SK-N-SH treated with all-trans-retinoic acid at 6 μM for 48 hours (cell line): ENCODE measurements at regions not wholly inside any gene's neighbourhood (a gene's known extent, or its start where the extent isn't known, plus 50 kb on each side); places are given as distances from the start of the nearest gene placed in this dataset.

Experiments
- ATAC-seq: fragments of 200-7000 bp; cut with Tn5 transposase; 3 replicates; pipeline ENCODE4 v1.9.1; 2020; ENCODE audit warnings: mild to moderate bottlenecking, moderate library complexity
- ARNTL ChIP-seq: fragments of 450-650 bp; formaldehyde crosslinking; IDR thresholded peaks from 2 replicates; pipeline ENCODE4 v1.5.0; 2020; ENCODE audit warnings: low read depth, mild to moderate bottlenecking, moderate library complexity, borderline replicate concordance
- BACH2 ChIP-seq: fragments of 250-450 bp; sonication (Bioruptor Pico); IDR thresholded peaks from 2 replicates; pipeline ENCODE4 v1.9.0; 2021; ENCODE audit warnings: mild to moderate bottlenecking, borderline replicate concordance
- CREB5 ChIP-seq: fragments of 250-450 bp; sonication (Bioruptor Pico); IDR thresholded peaks from 2 replicates; pipeline ENCODE4 v1.5.1; 2020; ENCODE audit warnings: low read depth, mild to moderate bottlenecking, moderate library complexity
- CSRNP3 ChIP-seq: fragments of 250-450 bp; sonication (Bioruptor Pico); IDR thresholded peaks from 2 replicates; pipeline ENCODE4 v1.5.1; 2021; ENCODE audit warnings: mild to moderate bottlenecking, moderate library complexity
- GLIS3 ChIP-seq: fragments of 250-450 bp; sonication (Bioruptor Pico); IDR thresholded peaks from 2 replicates; pipeline ENCODE4 v1.5.0; 2020; ENCODE audit warnings: mild to moderate bottlenecking, moderate library complexity
- ISL1 ChIP-seq: fragments of 250-450 bp; sonication (Bioruptor Pico); IDR thresholded peaks from 2 replicates; pipeline ENCODE4 v2.1.2; 2022; ENCODE audit warnings: mild to moderate bottlenecking, moderate library complexity
- OSR1 ChIP-seq: fragments of 250-450 bp; sonication (Bioruptor Pico); IDR thresholded peaks from 2 replicates; pipeline ENCODE4 v1.8.0; 2022; ENCODE audit warnings: moderate library complexity, mild to moderate bottlenecking, inconsistent platforms
- PATZ1 ChIP-seq: fragments of 250-450 bp; sonication (Bioruptor Pico); IDR thresholded peaks from 2 replicates; pipeline ENCODE4 v1.8.0; 2020; ENCODE audit warnings: mild to moderate bottlenecking, moderate library complexity, borderline replicate concordance
- POU6F1 ChIP-seq: fragments of 250-450 bp; sonication (Bioruptor Pico); IDR thresholded peaks from 2 replicates; pipeline ENCODE4 v1.8.0; 2021; ENCODE audit warnings: low read depth, mild to moderate bottlenecking, moderate library complexity, borderline replicate concordance
- RARB ChIP-seq: fragments of 250-450 bp; sonication (Bioruptor Pico); IDR thresholded peaks from 2 replicates; pipeline ENCODE4 v1.8.0; 2021; ENCODE audit warnings: mild to moderate bottlenecking, moderate library complexity
- SNAI2 ChIP-seq: fragments of 250-450 bp; sonication (Bioruptor Pico); IDR thresholded peaks from 2 replicates; pipeline ENCODE4 v1.5.0; 2020; ENCODE audit warnings: mild to moderate bottlenecking, moderate library complexity
- TCF4 ChIP-seq: fragments of 250-450 bp; sonication (Bioruptor Pico); IDR thresholded peaks from 2 replicates; pipeline ENCODE4 v1.8.0; 2021; ENCODE audit warnings: mild to moderate bottlenecking, moderate library complexity, borderline replicate concordance
- TOX ChIP-seq: fragments of 250-450 bp; sonication (Bioruptor Pico); IDR thresholded peaks from 2 replicates; pipeline ENCODE4 v1.8.0; 2021; ENCODE audit warnings: mild to moderate bottlenecking, moderate library complexity, borderline replicate concordance
- TSHZ2 ChIP-seq: fragments of 250-450 bp; sonication (Bioruptor Pico); IDR thresholded peaks from 2 replicates; pipeline ENCODE4 v1.5.0; 2020; ENCODE audit warnings: mild to moderate bottlenecking, moderate library complexity
- ZFP3 ChIP-seq: fragments of 250-450 bp; sonication (Bioruptor Pico); IDR thresholded peaks from 2 replicates; pipeline ENCODE4 v1.5.0; 2020; ENCODE audit warnings: mild to moderate bottlenecking, moderate library complexity
- ZNF565 ChIP-seq: fragments of 450-650 bp; formaldehyde crosslinking; conservative IDR thresholded peaks from 2 replicates; pipeline ENCODE4 v1.5.0; 2020; ENCODE audit warnings: low read depth, mild to moderate bottlenecking, moderate library complexity
- ZNF70 ChIP-seq: fragments of 450-650 bp; formaldehyde crosslinking; IDR thresholded peaks from 2 replicates; pipeline ENCODE4 v1.5.0; 2020; ENCODE audit warnings: mild to moderate bottlenecking, moderate library complexity

- no peak for ATAC-seq
- TF ChIP-seq OSR1 (CRISPR knock-in tag) = no peak
- no peak for TF ChIP-seq TOX (CRISPR knock-in tag)
- TF ChIP-seq RARB = no peak
- TF ChIP-seq SNAI2 (CRISPR knock-in tag) = no peak
- TF ChIP-seq ZNF70 (CRISPR knock-in tag) = no peak
- TF ChIP-seq CSRNP3 (CRISPR knock-in tag) = no peak
Measured at GRCh38 chr4:14321723-14322122, 680.6 kb upstream of the CPEB2 start.

- no peak for ATAC-seq
- TF ChIP-seq ISL1 (CRISPR knock-in tag) = no peak
- TF ChIP-seq CSRNP3 (CRISPR knock-in tag) = no peak
- no peak for TF ChIP-seq GLIS3 (CRISPR knock-in tag)
- TF ChIP-seq ARNTL (CRISPR knock-in tag) = no peak
- no peak for TF ChIP-seq POU6F1
- TF ChIP-seq TSHZ2 (CRISPR knock-in tag) = no peak
- no peak for TF ChIP-seq TCF4
- no peak for TF ChIP-seq BACH2 (CRISPR knock-in tag)
- no peak for TF ChIP-seq OSR1 (CRISPR knock-in tag)
- TF ChIP-seq CREB5 (CRISPR knock-in tag) = no peak
- no peak for TF ChIP-seq PATZ1 (CRISPR knock-in tag)
- no peak for TF ChIP-seq ZNF565 (CRISPR knock-in tag)
- no peak for TF ChIP-seq ZFP3 (CRISPR knock-in tag)
- TF ChIP-seq, all 23 proteins: peak for 0
Measured at GRCh38 chr4:14323191-14323590, 679.1 kb upstream of the CPEB2 start.

- no peak for TF ChIP-seq ZNF565 (CRISPR knock-in tag)
- no peak for TF ChIP-seq TOX (CRISPR knock-in tag)
- no peak for TF ChIP-seq TSHZ2 (CRISPR knock-in tag)
- no peak for TF ChIP-seq TCF4
- no peak for TF ChIP-seq CREB5 (CRISPR knock-in tag)
- no peak for TF ChIP-seq BACH2 (CRISPR knock-in tag)
- TF ChIP-seq ZFP3 (CRISPR knock-in tag) = no peak
- no peak for ATAC-seq
Measured at GRCh38 chr4:14329228-14329627, 673.1 kb upstream of the CPEB2 start.
